Tibial nerve (tissue), 4 donors: ENCODE measurements at regions not wholly inside any gene's neighbourhood (a gene's known extent, or its start where the extent isn't known, plus 50 kb on each side); places are given as distances from the start of the nearest gene placed in this dataset.

Experiments
- CTCF ChIP-seq, 5 experiments: fragments of 200-600 bp in 3 of 5; fragments of 450-650 bp in 2 of 5; sonication (generic) in 3 of 5; IDR thresholded peaks; one replicate each; pipeline ENCODE4 v1.5.1; 2016 to 2019; ENCODE audit warnings: antibody characterized with exemption in 5 of 5, mild to moderate bottlenecking in 3 of 5, moderate library complexity in 2 of 5
- EP300 ChIP-seq, 2 donors: sonication (generic); formaldehyde crosslinking; IDR thresholded peaks; one replicate each; pipeline ENCODE4 v1.6.1; 2017; ENCODE audit warnings: antibody characterized with exemption in 2 of 2, mild to moderate bottlenecking in 1 of 2
- POLR2A ChIP-seq, 2 donors: fragments of 450-650 bp; IDR thresholded peaks; one replicate each; pipeline ENCODE4 v1.6.1; 2017; ENCODE audit warnings: antibody characterized with exemption in 2 of 2, mild to moderate bottlenecking in 2 of 2, moderate library complexity in 2 of 2

DNA sequence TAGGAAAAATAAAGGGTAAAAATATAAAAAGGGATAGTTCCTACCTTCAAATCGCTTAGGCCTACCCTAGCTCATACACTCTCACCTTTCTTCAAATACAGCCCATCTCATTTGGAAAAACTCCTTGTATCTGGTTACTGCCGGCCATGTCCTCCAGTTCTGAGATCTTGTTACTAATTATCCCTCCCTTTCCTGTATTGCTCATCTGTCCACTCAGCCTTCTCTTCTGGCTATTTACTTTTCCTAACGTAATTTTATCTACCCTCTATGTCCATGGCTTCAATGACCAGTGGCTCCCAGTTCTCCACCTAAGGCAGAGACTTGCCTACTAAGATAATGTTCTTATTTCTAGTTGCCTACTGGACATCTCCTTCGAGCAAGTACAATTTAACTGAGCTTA lies 342.9 kb upstream of the ACVR2A start:
- TF ChIP-seq POLR2A (IDR thresholded peaks at IDR 0.05) (no peak), CTCF (IDR thresholded peaks at IDR 0.05) (no peak), EP300 (IDR thresholded peaks at IDR 0.05) (no peak)
